ENCODE measurements at regions not wholly inside any gene's neighbourhood (a gene's known extent, or its start where the extent isn't known, plus 50 kb on each side); places are given as distances from the start of the nearest gene placed in this dataset.

GRCh38 chr2:117614296-117614695 is 200.2 kb upstream of the DDX18 start:
- DNase-seq (ENCODE audit: low read depth in 1 of 2, low spot score in 2 of 2): no peak
- H3K4me2 ChIP-seq (ENCODE audit: insufficient read depth in 1 of 2, low read depth in 2 of 2, low read length in 2 of 2): no peak overlapping the region
- POLR2A ChIA-PET (ENCODE audit: partially characterized antibody): no interaction called here
- H3K9me3 ChIP-seq (ENCODE audit: insufficient read depth in 2 of 2, low read depth in 1 of 2, low read length in 1 of 2): no peaks in the 10 kb centered on the region
- no peak overlapping the region for H2AK5ac ChIP-seq (ENCODE audit: low read depth, low read length)
- no peak overlapping the region for H3K23ac ChIP-seq (ENCODE audit: insufficient read length)
- H4K8ac ChIP-seq (ENCODE audit: extremely low read depth, insufficient read depth, low read length): no peak overlapping the region; the same call in 1 of the 2 replicates
- H4K20me1 ChIP-seq (replicated peaks in 1 of 2; ENCODE audit: control insufficient read depth in 1 of 2, insufficient read depth in 2 of 2, low read length in 2 of 2): no peaks in the 10 kb centered on the region
- no peak overlapping the region for H3K56ac ChIP-seq (replicated peaks; ENCODE audit: insufficient read length, low read depth, low read length)
- no peaks in the 10 kb centered on the region; the same call in 1 of the 2 replicates for H3K23me2 ChIP-seq (ENCODE audit: low read depth, low read length)
- no peak overlapping the region for H2BK20ac ChIP-seq (ENCODE audit: low read length)
- peaks cover 0 to 5% (median 2%) of the 10 kb centered on the region in 4 experiments; a peak in 1 of 7 replicates for H3K4me1 ChIP-seq (replicated peaks in 1 of 4; ENCODE audit: control insufficient read depth in 3 of 4, insufficient read depth in 4 of 4, low read length in 3 of 4)
- no peak overlapping the region for H4K5ac ChIP-seq (ENCODE audit: insufficient read length, low read depth, low read length)
- H3K4ac ChIP-seq (replicated peaks; ENCODE audit: insufficient read length, low read depth, low read length): no peak overlapping the region
- H3K14ac ChIP-seq (ENCODE audit: insufficient read length): no peak overlapping the region
- no peak overlapping the region for H2BK120ac ChIP-seq (replicated peaks; ENCODE audit: low read depth, low read length)
- 97 to 100% methylated on average over 1 to 5 of the region's 5 CpGs for WGBS, 2 experiments (ENCODE audit: extremely low coverage in 1 of 2, insufficient coverage in 1 of 2, insufficient read length in 1 of 2, insufficient replicate concordance in 2 of 2, low coverage in 1 of 2, low lambda C conversion rate in 2 of 2, missing lambda C conversion rate in 1 of 2)
- no peak overlapping the region for H2BK15ac ChIP-seq (ENCODE audit: low read length)
- CTCF ChIA-PET (ENCODE audit: partially characterized antibody): interaction anchor here (1.4 kb wide), 1 partner anchor 11 kb away, joined by 3 read pairs; no protein-coding TSS in a partner anchor
- H2AFZ ChIP-seq (ENCODE audit: low read length): no peak overlapping the region
- no peak overlapping the region for H3K4me3 ChIP-seq (ENCODE audit: extremely low read depth in 1 of 4, insufficient read depth in 2 of 4, low read depth in 3 of 4, low read length in 4 of 4)
- H3K36me3 ChIP-seq (ENCODE audit: control insufficient read depth in 2 of 4, insufficient read depth in 4 of 4, low read length in 3 of 4): no peaks in the 10 kb centered on the region
- no peak overlapping the region for H3K27ac ChIP-seq (ENCODE audit: low read depth, low read length)
- H2BK12ac ChIP-seq (ENCODE audit: low read depth, low read length): no peak overlapping the region
- H3K18ac ChIP-seq (ENCODE audit: extremely low read depth, low read length): no peak overlapping the region
- H3K79me2 ChIP-seq (ENCODE audit: control insufficient read depth in 1 of 2, insufficient read depth in 2 of 2, low read length in 2 of 2): no peaks in the 10 kb centered on the region
- H4K91ac ChIP-seq (replicated peaks; ENCODE audit: insufficient read length, low read length): peak overlapping the region; percentile 6
- H3K79me1 ChIP-seq (ENCODE audit: low read depth, low read length): 0 out of 2 replicates have a peak, but pooled peaks cover 2% of the 10 kb centered on the region
- H3K9ac ChIP-seq (replicated peaks in 1 of 4; ENCODE audit: extremely low read depth in 1 of 4, low read depth in 3 of 4, low read length in 3 of 4): no peak overlapping the region
- FAIRE-seq: no peak
- no peak overlapping the region for H2BK5ac ChIP-seq (ENCODE audit: low read depth, low read length)
- H3K27me3 ChIP-seq (replicated peaks in 1 of 4; ENCODE audit: control insufficient read depth in 3 of 4, extremely low read depth in 1 of 4, insufficient read depth in 3 of 4, low read length in 3 of 4): no peaks in the 10 kb centered on the region
- TF ChIP-seq RBBP5 (IDR thresholded peaks at IDR 0.05; ENCODE audit: borderline replicate concordance, low read depth, low read length) (no peak), MAX (IDR thresholded peaks at IDR 0.05) (no peak), SIN3A (conservative IDR thresholded peaks at IDR 0.05 in 1 of 2, IDR thresholded peaks at IDR 0.05 in 1 of 2; ENCODE audit: low read depth in 1 of 2, low read length in 2 of 2) (no peak), KDM4A (IDR thresholded peaks at IDR 0.05; ENCODE audit: low read depth, low read length, severe bottlenecking) (no peak), BRCA1 (IDR thresholded peaks at IDR 0.05; ENCODE audit: low read depth, low read length) (no peak), USF2 (IDR thresholded peaks at IDR 0.05; ENCODE audit: low read length) (no peak), RNF2 (IDR thresholded peaks at IDR 0.05; ENCODE audit: borderline replicate concordance, low read depth, low read length, missing control alignments, poor library complexity, severe bottlenecking) (no peak), ZNF274 (IDR thresholded peaks at IDR 0.05; ENCODE audit: borderline replicate concordance, extremely low read depth, low read length) (no peak), CREB1 (IDR thresholded peaks at IDR 0.05) (no peak), SP2 (IDR thresholded peaks at IDR 0.05; ENCODE audit: low read length) (no peak)
- TF ChIP-seq, protein P1, sequence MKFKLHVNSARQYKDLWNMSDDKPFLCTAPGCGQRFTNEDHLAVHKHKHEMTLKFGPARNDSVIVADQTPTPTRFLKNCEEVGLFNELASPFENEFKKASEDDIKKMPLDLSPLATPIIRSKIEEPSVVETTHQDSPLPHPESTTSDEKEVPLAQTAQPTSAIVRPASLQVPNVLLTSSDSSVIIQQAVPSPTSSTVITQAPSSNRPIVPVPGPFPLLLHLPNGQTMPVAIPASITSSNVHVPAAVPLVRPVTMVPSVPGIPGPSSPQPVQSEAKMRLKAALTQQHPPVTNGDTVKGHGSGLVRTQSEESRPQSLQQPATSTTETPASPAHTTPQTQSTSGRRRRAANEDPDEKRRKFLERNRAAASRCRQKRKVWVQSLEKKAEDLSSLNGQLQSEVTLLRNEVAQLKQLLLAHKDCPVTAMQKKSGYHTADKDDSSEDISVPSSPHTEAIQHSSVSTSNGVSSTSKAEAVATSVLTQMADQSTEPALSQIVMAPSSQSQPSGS (IDR thresholded peaks at IDR 0.05; ENCODE audit: low read length): no peak
